ENCODE measurements at regions not wholly inside any gene's neighbourhood (a gene's known extent, or its start where the extent isn't known, plus 50 kb on each side); places are given as distances from the start of the nearest gene placed in this dataset.

DNA sequence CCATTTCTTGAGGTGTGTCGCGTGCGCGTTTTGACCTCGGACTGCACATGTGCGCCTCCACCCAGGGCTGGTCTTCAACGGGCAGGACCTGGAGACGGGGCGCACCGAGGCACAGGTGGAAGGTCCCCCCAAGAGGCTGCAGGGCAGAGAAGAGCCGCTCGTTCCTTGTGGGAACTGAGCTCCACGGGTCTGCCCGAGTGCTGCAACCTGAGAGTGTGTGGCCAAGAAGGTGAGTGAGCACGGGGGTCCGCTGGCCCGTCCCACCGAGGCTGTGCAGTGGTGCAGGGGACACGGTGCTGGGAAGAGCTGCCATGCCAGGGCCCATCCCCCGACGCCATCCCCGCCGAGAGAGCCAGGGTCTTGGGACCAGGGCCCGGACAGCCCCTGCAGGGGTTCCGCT is 268.3 kb downstream of the GALR1 start:
- H3K27ac ChIP-seq (ENCODE audit: low read depth, low read length) = no peak overlapping the region
- no peak overlapping the region for H3K9ac ChIP-seq (ENCODE audit: low read depth, low read length)
- H3K9me3 ChIP-seq (ENCODE audit: control insufficient read depth, insufficient read depth, low read length) = no peaks in the 10 kb centered on the region; the same call in 1 of the 2 replicates
- H3K36me3 ChIP-seq (ENCODE audit: control insufficient read depth, insufficient read depth, low read length) = no peaks in the 10 kb centered on the region
- H3K4me3 ChIP-seq (ENCODE audit: low read depth, low read length) = no peak overlapping the region
- H3K27me3 ChIP-seq (ENCODE audit: control insufficient read depth, insufficient read depth, low read length) = no peaks in the 10 kb centered on the region
- H3K4me1 ChIP-seq (ENCODE audit: control insufficient read depth, insufficient read depth, low read length) = no peaks in the 10 kb centered on the region

GRCh38 chr18:77520767-77521166 is 271.1 kb downstream of the GALR1 start:
- Histone ChIP-seq H3K27me3 (ENCODE audit: control insufficient read depth, insufficient read depth, low read length) (no peaks in the 10 kb centered on the region), H3K9ac (ENCODE audit: low read depth, low read length) (no peak overlapping the region), H3K4me3 (ENCODE audit: low read depth, low read length) (no peak overlapping the region), H3K4me1 (ENCODE audit: control insufficient read depth, insufficient read depth, low read length) (no peaks in the 10 kb centered on the region), H3K27ac (ENCODE audit: low read depth, low read length) (no peak overlapping the region), H3K36me3 (ENCODE audit: control insufficient read depth, insufficient read depth, low read length) (no peaks in the 10 kb centered on the region), H3K9me3 (ENCODE audit: control insufficient read depth, insufficient read depth, low read length) (no peaks in the 10 kb centered on the region)

- no peaks in the 10 kb centered on the region for H3K27me3 ChIP-seq (ENCODE audit: control insufficient read depth, insufficient read depth, low read length)
- H3K4me1 ChIP-seq (ENCODE audit: control insufficient read depth, insufficient read depth, low read length) = no peaks in the 10 kb centered on the region
- H3K9ac ChIP-seq (ENCODE audit: low read depth, low read length) = no peak overlapping the region
- no peaks in the 10 kb centered on the region for H3K36me3 ChIP-seq (ENCODE audit: control insufficient read depth, insufficient read depth, low read length)
- peaks cover 3% of the 10 kb centered on the region; the same call in 1 of the 2 replicates for H3K9me3 ChIP-seq (ENCODE audit: control insufficient read depth, insufficient read depth, low read length)
- no peak overlapping the region for H3K4me3 ChIP-seq (ENCODE audit: low read depth, low read length)
- H3K27ac ChIP-seq (ENCODE audit: low read depth, low read length) = no peak overlapping the region
Measured at GRCh38 chr18:77522051-77522675, 272.5 kb downstream of the GALR1 start.

- Histone ChIP-seq H3K27ac (ENCODE audit: low read depth, low read length) (no peak overlapping the region), H3K36me3 (ENCODE audit: control insufficient read depth, insufficient read depth, low read length) (no peaks in the 10 kb centered on the region), H3K9ac (ENCODE audit: low read depth, low read length) (no peak overlapping the region), H3K9me3 (ENCODE audit: control insufficient read depth, insufficient read depth, low read length) (peaks cover 3% of the 10 kb centered on the region; the same call in 1 of the 2 replicates), H3K4me1 (ENCODE audit: control insufficient read depth, insufficient read depth, low read length) (no peaks in the 10 kb centered on the region), H3K4me3 (ENCODE audit: low read depth, low read length) (no peak overlapping the region), H3K27me3 (ENCODE audit: control insufficient read depth, insufficient read depth, low read length) (no peaks in the 10 kb centered on the region)
Measured at GRCh38 chr18:77524909-77525308, 275.3 kb downstream of the GALR1 start.

- peaks cover 3% of the 10 kb centered on the region; the same call in 1 of the 2 replicates for H3K9me3 ChIP-seq (ENCODE audit: control insufficient read depth, insufficient read depth, low read length)
- no peaks in the 10 kb centered on the region for H3K27me3 ChIP-seq (ENCODE audit: control insufficient read depth, insufficient read depth, low read length)
- H3K9ac ChIP-seq (ENCODE audit: low read depth, low read length) = no peak overlapping the region
- H3K4me3 ChIP-seq (ENCODE audit: low read depth, low read length) = no peak overlapping the region
- H3K36me3 ChIP-seq (ENCODE audit: control insufficient read depth, insufficient read depth, low read length) = no peaks in the 10 kb centered on the region
- no peak overlapping the region for H3K27ac ChIP-seq (ENCODE audit: low read depth, low read length)
- H3K4me1 ChIP-seq (ENCODE audit: control insufficient read depth, insufficient read depth, low read length) = no peaks in the 10 kb centered on the region
Measured at GRCh38 chr18:77526962-77527361, 277.3 kb downstream of the GALR1 start.

GRCh38 chr18:77528872-77529271 is 279.2 kb downstream of the GALR1 start:
- H3K4me1 ChIP-seq (ENCODE audit: control insufficient read depth, insufficient read depth, low read length) = no peaks in the 10 kb centered on the region
- H3K27me3 ChIP-seq (ENCODE audit: control insufficient read depth, insufficient read depth, low read length) = no peaks in the 10 kb centered on the region
- no peak overlapping the region for H3K4me3 ChIP-seq (ENCODE audit: low read depth, low read length)
- H3K36me3 ChIP-seq (ENCODE audit: control insufficient read depth, insufficient read depth, low read length) = no peaks in the 10 kb centered on the region
- H3K9ac ChIP-seq (ENCODE audit: low read depth, low read length) = no peak overlapping the region
- no peak overlapping the region for H3K27ac ChIP-seq (ENCODE audit: low read depth, low read length)
- H3K9me3 ChIP-seq (ENCODE audit: control insufficient read depth, insufficient read depth, low read length) = peaks cover 3% of the 10 kb centered on the region; the same call in 1 of the 2 replicates

- no peak overlapping the region for H3K4me3 ChIP-seq (ENCODE audit: low read depth, low read length)
- H3K4me1 ChIP-seq (ENCODE audit: control insufficient read depth, insufficient read depth, low read length) = no peaks in the 10 kb centered on the region
- H3K9me3 ChIP-seq (ENCODE audit: control insufficient read depth, insufficient read depth, low read length) = peaks cover 3% of the 10 kb centered on the region; the same call in 1 of the 2 replicates
- H3K27me3 ChIP-seq (ENCODE audit: control insufficient read depth, insufficient read depth, low read length) = no peaks in the 10 kb centered on the region
- H3K9ac ChIP-seq (ENCODE audit: low read depth, low read length) = no peak overlapping the region
- H3K27ac ChIP-seq (ENCODE audit: low read depth, low read length) = no peak overlapping the region
- no peaks in the 10 kb centered on the region for H3K36me3 ChIP-seq (ENCODE audit: control insufficient read depth, insufficient read depth, low read length)
Measured at GRCh38 chr18:77529492-77530176, 280.0 kb downstream of the GALR1 start.

DNA sequence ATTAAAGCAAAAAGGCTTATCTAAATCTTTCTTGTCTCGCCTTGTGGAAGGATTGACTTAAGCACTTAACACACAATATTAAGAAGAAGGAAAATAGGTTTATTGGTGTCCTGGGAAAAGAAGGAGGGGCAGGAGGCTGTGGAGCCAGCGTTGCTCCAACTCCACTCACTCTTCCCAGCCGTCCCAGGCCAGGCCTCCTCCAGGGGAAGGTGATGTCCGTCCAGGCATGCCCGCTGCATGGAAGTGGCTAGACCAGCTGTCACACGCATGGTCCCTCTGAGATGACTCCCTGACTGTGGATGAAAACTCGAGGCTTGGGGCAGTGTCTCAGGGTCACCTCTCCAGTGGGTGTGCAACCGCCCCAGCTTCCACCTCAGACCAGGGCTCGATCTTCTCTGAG is 281.1 kb downstream of the GALR1 start:
- Histone ChIP-seq H3K4me1 (ENCODE audit: control insufficient read depth, insufficient read depth, low read length) (no peaks in the 10 kb centered on the region), H3K4me3 (ENCODE audit: low read depth, low read length) (no peak overlapping the region), H3K27ac (ENCODE audit: low read depth, low read length) (no peak overlapping the region), H3K9me3 (ENCODE audit: control insufficient read depth, insufficient read depth, low read length) (peaks cover 3% of the 10 kb centered on the region; the same call in 1 of the 2 replicates), H3K9ac (ENCODE audit: low read depth, low read length) (no peak overlapping the region), H3K36me3 (ENCODE audit: control insufficient read depth, insufficient read depth, low read length) (no peaks in the 10 kb centered on the region), H3K27me3 (ENCODE audit: control insufficient read depth, insufficient read depth, low read length) (no peaks in the 10 kb centered on the region)

GRCh38 chr18:77539860-77540259 is 290.2 kb downstream of the GALR1 start:
- Histone ChIP-seq H3K27ac (ENCODE audit: low read depth, low read length) (no peak overlapping the region), H3K36me3 (ENCODE audit: control insufficient read depth, insufficient read depth, low read length) (no peaks in the 10 kb centered on the region), H3K9ac (ENCODE audit: low read depth, low read length) (no peak overlapping the region), H3K9me3 (ENCODE audit: control insufficient read depth, insufficient read depth, low read length) (peaks cover 6% of the 10 kb centered on the region), H3K27me3 (ENCODE audit: control insufficient read depth, insufficient read depth, low read length) (no peaks in the 10 kb centered on the region), H3K4me1 (ENCODE audit: control insufficient read depth, insufficient read depth, low read length) (no peaks in the 10 kb centered on the region), H3K4me3 (ENCODE audit: low read depth, low read length) (no peak overlapping the region)

GRCh38 chr18:77544792-77545191 is 295.1 kb downstream of the GALR1 start:
- Histone ChIP-seq H3K9me3 (ENCODE audit: control insufficient read depth, insufficient read depth, low read length) (no peaks in the 10 kb centered on the region), H3K9ac (ENCODE audit: low read depth, low read length) (no peak overlapping the region), H3K27ac (ENCODE audit: low read depth, low read length) (no peak overlapping the region), H3K4me1 (ENCODE audit: control insufficient read depth, insufficient read depth, low read length) (no peaks in the 10 kb centered on the region), H3K36me3 (ENCODE audit: control insufficient read depth, insufficient read depth, low read length) (no peaks in the 10 kb centered on the region), H3K4me3 (ENCODE audit: low read depth, low read length) (no peak overlapping the region), H3K27me3 (ENCODE audit: control insufficient read depth, insufficient read depth, low read length) (no peaks in the 10 kb centered on the region)

- Histone ChIP-seq H3K27ac (ENCODE audit: low read depth, low read length) (no peak overlapping the region), H3K36me3 (ENCODE audit: control insufficient read depth, insufficient read depth, low read length) (no peaks in the 10 kb centered on the region), H3K9ac (ENCODE audit: low read depth, low read length) (no peak overlapping the region), H3K4me1 (ENCODE audit: control insufficient read depth, insufficient read depth, low read length) (no peaks in the 10 kb centered on the region), H3K27me3 (ENCODE audit: control insufficient read depth, insufficient read depth, low read length) (no peaks in the 10 kb centered on the region), H3K9me3 (ENCODE audit: control insufficient read depth, insufficient read depth, low read length) (no peaks in the 10 kb centered on the region), H3K4me3 (ENCODE audit: low read depth, low read length) (no peak overlapping the region)
Measured at GRCh38 chr18:77547757-77548156, 298.1 kb downstream of the GALR1 start.

Measured in HUES48 (cell line).